ENCODE measurements at regions not wholly inside any gene's neighbourhood (a gene's known extent, or its start where the extent isn't known, plus 50 kb on each side); places are given as distances from the start of the nearest gene placed in this dataset.

DNA sequence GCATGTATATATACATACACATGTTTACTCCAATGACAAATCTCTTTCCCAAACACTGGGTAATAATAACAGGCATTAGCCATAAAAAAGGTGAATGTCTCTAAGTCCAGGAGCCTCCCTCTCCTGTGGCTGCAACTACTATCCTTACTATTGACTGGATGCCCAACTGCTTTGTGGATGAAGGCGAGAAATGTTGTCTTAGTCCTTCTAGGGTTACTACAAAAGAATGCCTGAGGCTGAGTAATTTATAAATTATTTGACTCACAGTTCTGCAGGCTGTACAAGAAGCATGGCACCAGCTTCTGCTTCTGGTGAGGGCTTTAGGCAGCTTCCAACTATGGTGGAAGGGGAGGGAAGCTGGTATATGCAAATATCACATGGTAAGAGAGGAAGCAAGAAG, 366.0 kb upstream of the DDHD1 start:
- no peak for DNase-seq (ENCODE audit: low read depth in 2 of 2)

- no peak for DNase-seq (ENCODE audit: low read depth in 2 of 2)
These were observed 364.3 kb upstream of the DDHD1 start for GRCh38 chr14:53517270-53517960.

GRCh38 chr14:53516261-53516774, 363.2 kb upstream of the DDHD1 start:
- no peak for DNase-seq (ENCODE audit: low read depth in 2 of 2)

DNA sequence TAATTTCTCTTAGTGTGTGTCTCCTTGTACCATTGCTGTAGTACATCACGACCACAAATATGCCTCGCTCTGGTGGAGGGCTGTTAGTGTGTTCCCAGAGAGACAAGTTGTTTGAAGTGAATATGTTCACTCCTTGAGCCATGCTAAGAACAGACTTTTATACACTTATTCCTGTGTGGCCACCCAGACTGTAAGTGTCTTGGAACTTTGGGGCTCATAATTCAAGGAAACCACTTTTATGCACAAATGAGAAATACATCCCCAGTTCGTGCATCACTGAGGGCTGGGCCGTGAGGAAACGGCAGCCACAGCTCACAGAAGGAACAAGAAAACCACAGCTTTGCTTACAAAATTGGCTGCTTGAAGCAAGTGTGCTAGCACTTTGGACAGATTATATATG, 362.2 kb upstream of the DDHD1 start:
- DNase-seq (ENCODE audit: low read depth in 2 of 2): no peak

GRCh38 chr14:53514197-53514596, 361.1 kb upstream of the DDHD1 start:
- DNase-seq (ENCODE audit: low read depth in 2 of 2): no peak

DNA sequence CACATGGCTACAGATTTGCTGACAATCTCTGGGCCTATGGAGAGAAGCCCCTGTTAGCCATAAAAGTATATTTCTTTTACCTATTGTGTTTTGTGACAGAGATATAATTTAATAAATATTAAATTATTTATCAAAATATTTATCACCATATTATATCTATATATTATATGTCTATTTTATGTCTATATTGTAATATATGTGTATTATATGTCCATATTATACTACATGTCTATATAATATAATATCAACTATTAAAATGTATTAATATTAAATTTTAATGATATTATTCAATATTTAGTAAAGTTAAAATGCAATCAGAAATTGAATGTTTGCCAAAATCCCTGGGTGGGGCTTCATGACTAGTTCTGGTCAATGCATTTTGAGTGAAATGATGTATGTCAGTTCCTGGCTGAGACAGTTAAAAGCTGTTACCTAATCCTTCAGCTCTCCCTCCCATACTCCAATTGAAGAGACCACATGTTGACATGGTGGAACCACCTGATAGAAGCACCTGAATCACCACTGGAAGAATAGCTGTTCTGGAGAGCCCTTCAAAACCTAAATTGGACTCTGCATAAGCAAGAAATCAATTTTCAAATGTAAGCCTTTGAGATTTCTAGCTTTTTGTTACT, 357.3 kb upstream of the DDHD1 start:
- no peak for DNase-seq (ENCODE audit: low read depth in 2 of 2)

DNA sequence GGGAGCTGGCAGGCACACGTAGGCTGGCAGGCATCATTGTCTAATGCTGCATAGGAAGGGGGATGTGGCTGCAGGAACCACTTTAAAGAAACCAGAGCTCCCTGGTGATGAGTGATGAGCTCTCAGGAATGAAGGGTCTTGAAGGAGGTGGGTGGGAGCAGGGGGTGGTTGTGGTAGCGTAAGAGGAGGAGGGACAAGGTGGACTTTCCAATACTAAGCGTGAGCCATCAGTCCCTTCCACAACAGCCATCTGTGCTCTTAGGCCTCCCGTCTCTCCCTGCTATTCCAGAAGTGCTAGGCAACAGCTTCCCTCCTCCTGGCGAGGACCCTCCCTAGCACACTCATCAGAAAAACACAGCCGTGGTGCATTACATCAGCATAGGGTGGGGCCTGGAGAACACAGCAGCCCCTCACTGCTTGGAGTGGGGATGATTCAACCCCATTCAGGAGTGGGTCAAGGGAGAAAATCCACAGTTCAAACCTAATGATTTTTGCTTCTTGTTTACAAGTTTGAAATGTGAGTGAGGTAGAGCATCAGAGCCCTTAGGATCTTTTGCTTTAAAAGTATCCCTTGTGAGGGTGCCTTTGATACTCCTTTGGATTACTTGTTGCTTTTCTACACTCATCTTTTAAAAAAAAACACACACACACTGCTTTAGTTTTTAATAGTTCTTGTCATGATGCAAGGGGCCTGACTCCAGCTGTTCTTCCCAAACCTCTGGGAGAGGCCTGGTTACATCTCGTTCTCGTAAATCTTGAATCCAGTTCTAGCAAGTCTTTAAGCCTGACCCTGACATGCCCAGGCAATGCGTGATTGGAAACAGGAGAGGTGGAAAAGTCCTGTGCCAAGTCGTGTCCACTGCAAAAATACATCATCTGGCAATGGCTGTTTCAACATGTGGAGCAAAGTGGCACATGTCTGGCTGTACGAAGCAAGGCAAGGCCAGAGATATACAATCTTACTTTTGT, 356.4 kb upstream of the DDHD1 start:
- DNase-seq (ENCODE audit: low read depth in 2 of 2): no peak

GRCh38 chr14:53501361-53502211, 348.5 kb upstream of the DDHD1 start:
- no peak for DNase-seq (ENCODE audit: low read depth in 2 of 2)

DNA sequence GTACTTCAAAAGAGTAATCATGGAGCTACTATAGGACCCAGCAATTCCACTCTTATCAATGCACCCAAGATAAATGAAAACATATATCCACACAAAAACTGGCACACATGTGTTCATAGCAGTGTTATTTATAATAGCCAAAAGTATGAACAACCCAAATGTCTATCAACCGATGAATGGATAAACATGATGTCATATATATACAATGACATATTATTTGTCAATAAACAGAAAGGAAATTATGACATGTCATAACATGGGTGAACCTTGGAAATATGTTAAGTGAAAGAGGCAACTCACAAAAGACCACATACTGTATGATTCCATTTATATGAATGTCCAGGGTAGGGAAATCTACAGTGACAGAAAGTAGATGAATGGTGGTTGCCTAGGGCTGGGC, 347.1 kb upstream of the DDHD1 start:
- DNase-seq (ENCODE audit: low read depth in 2 of 2): no peak

DNA sequence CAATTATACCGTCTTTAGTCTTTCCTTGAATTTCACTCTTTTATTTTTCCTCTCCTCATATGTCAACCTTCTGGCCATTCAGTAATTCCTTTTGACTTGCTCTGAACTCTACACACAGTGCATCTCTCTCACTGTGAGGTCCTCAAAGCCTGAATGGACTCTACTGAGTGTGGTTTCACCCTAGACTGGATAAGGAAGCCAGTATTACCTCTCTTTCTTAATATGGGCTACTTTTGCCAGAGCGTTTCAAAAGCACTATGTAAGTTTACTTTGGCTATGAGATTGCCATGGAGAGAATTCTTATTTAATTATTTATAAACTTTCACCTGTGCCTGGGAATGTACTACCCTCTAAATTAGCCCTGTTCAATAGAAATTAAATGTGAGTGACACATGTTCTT, 343.5 kb upstream of the DDHD1 start:
- no peak for DNase-seq (ENCODE audit: low read depth in 2 of 2)

DNA sequence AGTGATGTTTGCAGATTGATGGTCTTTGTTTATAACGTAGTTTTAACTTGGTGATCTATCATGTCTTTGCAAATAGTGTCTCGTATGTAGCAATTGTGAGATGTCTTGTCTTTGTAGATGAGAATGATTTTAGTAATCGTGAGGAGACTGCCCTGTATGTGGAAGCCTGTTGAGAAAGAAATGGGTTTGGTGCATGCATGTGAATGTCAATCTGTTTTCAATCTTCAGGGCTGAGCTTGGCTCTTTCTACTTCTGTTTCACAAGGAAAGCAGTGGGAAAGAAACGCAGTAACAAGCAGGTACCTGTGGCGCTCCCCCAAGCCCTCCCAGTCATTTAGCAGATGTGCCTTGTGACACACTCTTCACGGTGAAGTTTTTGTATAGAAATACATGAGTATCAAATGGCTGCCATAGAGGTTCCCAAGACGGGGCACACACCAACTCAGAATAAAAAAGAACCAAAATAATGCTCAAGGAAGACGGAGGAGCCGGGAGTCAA, 342.8 kb upstream of the DDHD1 start:
- DNase-seq (ENCODE audit: low read depth in 2 of 2): no peak

DNA sequence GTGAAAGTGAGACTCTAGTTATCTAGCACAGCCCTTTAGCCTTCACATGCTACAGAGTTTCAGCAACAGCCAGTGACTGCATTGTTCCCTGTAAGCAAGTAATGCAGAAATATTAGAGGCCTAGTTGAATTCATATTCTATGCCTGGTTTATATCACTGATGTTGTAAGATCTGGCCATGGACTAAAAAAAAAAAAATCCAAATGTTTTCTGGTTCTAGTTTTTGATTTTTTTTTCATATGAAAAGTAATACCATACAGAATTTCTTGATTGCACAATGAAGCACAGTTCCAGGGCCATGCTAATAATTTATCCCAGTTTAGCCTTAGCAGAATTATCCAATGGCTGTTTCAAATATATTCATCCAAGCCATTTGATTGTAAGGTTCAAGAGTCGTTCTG, 341.5 kb upstream of the DDHD1 start:
- no peak for DNase-seq (ENCODE audit: low read depth in 2 of 2)

- DNase-seq (ENCODE audit: low read depth in 2 of 2): no peak
These were observed 340.7 kb upstream of the DDHD1 start for GRCh38 chr14:53493860-53494259.

GRCh38 chr14:53493320-53493719, 340.2 kb upstream of the DDHD1 start:
- no peak for DNase-seq (ENCODE audit: low read depth in 2 of 2)

DNA sequence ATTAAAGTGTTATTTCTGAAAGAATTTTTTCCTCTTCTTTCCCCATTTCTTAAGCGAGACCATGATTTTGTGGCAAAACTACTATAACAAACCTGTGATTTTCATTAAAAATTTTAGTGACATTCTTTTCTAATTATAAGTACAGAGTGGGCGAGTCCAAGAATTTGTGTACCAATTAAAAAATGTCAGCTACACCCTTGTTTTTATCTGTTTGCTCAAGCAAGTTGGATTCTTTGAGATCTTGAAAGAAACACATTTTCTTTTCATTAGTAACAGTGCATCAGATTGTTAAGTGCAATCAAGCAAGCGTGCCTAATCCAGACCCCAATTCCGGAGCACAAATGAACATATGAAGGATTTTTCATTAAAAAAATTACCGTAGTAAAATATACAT, 338.8 kb upstream of the DDHD1 start:
- DNase-seq (ENCODE audit: low read depth in 2 of 2): no peak

- no peak for DNase-seq (ENCODE audit: low read depth in 2 of 2)
These were observed 338.2 kb upstream of the DDHD1 start for GRCh38 chr14:53491256-53491883.

DNA sequence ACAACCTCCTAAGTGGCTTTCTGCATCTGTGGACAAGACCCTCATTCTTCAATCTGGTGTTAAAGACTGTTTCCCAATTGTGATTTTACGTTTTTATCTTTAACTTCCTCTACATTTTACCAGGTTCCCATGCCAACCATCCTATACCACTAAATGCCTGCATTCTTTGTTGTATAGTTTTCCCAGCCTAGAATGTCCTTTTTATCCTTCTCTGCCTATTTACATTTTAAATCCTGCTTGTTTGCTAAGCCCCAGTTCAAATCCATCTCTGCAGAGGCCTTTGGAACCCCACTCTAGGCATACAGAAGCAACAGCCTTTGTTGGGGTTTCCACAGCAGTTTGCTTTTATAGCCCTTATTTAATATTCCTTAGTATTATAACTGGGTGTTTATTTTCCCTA, 325.1 kb upstream of the DDHD1 start:
- DNase-seq (ENCODE audit: low read depth in 2 of 2): no peak

DNA sequence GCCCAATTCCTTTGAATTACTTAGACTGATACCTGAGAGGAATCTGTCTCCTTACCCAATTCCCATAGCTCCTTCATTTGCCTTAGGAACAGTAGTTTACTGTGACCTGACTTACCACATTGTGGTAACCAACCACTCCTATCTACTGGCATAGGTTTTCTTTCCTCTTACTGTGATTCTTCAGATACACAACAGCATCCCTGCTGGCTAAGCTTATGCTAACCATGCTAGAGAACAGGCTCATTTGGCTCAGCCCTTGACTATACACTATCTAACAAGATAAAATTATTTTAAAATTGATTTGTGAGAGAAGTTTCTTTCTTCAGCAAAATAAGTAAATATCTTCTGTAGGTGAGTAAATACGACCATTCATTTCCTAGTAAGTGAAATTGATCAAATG, 320.4 kb upstream of the DDHD1 start:
- DNase-seq (ENCODE audit: low read depth in 2 of 2): no peak

DNA sequence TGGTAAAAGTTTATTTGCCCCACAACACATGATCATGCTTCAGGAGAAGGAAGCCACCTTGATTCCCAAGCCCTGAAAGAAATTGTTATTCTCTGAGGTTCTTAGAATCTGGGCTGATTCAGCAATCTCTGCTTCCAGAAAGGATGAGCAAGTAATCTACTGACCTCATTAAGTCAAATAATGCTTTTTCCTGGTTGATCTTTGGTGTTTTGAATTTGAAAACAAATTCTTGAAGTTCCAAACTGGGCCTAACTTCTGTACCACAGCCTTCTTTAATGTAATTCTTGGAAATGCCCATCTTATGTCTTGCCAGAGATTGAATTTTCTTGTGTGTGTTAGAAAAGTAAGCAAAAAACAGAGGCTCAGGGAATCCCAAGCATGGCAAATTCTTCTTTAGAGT, 319.2 kb upstream of the DDHD1 start:
- no peak for DNase-seq (ENCODE audit: low read depth in 2 of 2)

DNA sequence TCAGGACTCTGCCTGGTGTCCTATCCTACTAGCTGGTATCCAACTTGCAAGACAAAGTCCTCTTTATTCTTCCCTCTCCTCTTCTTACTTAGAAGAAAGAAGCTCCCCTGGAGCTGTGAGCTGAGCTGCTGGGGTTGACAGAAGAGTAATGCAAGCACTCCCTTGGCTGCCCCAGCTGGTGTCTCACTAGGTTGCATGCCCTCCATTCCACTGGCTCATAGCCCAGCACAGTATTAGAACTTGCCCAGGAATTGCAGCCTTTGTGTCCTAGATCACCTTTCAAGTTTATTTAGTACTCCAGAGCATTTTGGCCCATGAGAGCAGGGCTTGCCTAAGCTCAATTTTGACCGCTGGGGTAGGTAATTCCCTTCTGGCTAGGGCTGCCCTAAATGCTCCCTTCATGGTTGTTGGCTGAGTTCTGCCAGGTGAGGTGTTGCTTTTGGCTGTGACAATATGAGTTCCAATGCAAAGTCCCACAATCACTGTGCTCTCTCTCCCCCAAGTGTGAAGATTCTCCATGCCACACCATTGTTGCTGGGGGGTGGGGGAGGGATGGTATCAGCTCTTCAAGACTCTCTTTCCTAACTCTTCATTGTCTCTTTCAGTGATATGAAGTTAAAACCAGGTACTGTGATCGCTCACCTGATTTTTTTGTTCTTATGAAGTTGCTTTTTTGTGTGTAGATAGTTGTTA, 317.4 kb upstream of the DDHD1 start:
- DNase-seq (ENCODE audit: low read depth in 2 of 2): no peak

Data from stimulated activated CD4-positive, alpha-beta T cell treated with anti-CD3 and anti-CD28 coated beads, Interleukin-1b, Interleukin-23, amount 100 ng/mL, for 1 hour (primary cell).